Gastrocnemius medialis (tissue), 4 donors: ENCODE measurements at regions not wholly inside any gene's neighbourhood (a gene's known extent, or its start where the extent isn't known, plus 50 kb on each side); places are given as distances from the start of the nearest gene placed in this dataset.

ENCODE experiments used
- ATAC-seq, 2 donors: fragments of 150-250 bp; one replicate each; pipeline ENCODE4 v1.9.1; 2016
- DNase-seq, 2 donors: peaks; one replicate each; pipeline ENCODE4 v3.0.0-alpha.2; 2019
- H3K27ac ChIP-seq, 4 donors: fragments of 200-600 bp; sonication (generic); 1 replicate in 1 of 4; 2 replicates in 3 of 4; pipeline ENCODE4 v1.5.1; 2016 to 2018; ENCODE audit warnings: mild to moderate bottlenecking in 2 of 4, moderate library complexity in 1 of 4
- H3K27me3 ChIP-seq, 3 donors: fragments of 200-600 bp; sonication (generic) in 2 of 3; 1 replicate in 1 of 3; 2 replicates in 2 of 3; pipeline versions ENCODE4 v1.5.1 to v1.6.0; 2016 to 2019; ENCODE audit warnings: mild to moderate bottlenecking in 1 of 3, moderate library complexity in 1 of 3
- H3K36me3 ChIP-seq, 2 donors: fragments of 200-600 bp; sonication (generic) in 1 of 2; one replicate each; pipeline ENCODE4 v1.5.1; 2017 to 2018
- H3K4me1 ChIP-seq, 2 donors: fragments of 200-600 bp; sonication (generic) in 1 of 2; one replicate each; pipeline ENCODE4 v1.5.1; 2016 to 2017; ENCODE audit warnings: mild to moderate bottlenecking in 2 of 2
- H3K4me3 ChIP-seq, 4 donors: fragments of 200-600 bp; sonication (generic) in 3 of 4; 1 replicate in 1 of 4; 2 replicates in 3 of 4; pipeline ENCODE4 v1.5.1; 2016 to 2019; ENCODE audit warnings: mild to moderate bottlenecking in 2 of 4
- H3K9me3 ChIP-seq, 3 donors: fragments of 200-600 bp; sonication (generic) in 2 of 3; 1 replicate in 1 of 3; 2 replicates in 2 of 3; pipeline ENCODE4 v1.5.1; 2016 to 2019
- CTCF ChIP-seq, 5 experiments: fragments of 450-650 bp in 3 of 5; fragments of 200-600 bp in 2 of 5; sonication (generic) in 2 of 5; IDR thresholded peaks in 4 of 5; conservative IDR thresholded peaks in 1 of 5; 1 replicate in 4 of 5; 2 replicates in 1 of 5; pipeline ENCODE4 v1.5.1; 2016 to 2019; ENCODE audit warnings: antibody characterized with exemption in 5 of 5, mild to moderate bottlenecking in 3 of 5, moderate library complexity in 3 of 5
- POLR2A ChIP-seq, 2 donors: fragments of 450-650 bp; IDR thresholded peaks; one replicate each; pipeline ENCODE4 v1.6.1; 2017; ENCODE audit warnings: antibody characterized with exemption in 2 of 2, mild to moderate bottlenecking in 2 of 2, moderate library complexity in 2 of 2
- in situ Hi-C, 4 donors: fragments of 200-750 bp; cut with MboI; loops; one replicate each; pipeline versions ENCODE4 v1.15.0 to v1.8.0; 2017; ENCODE audit warnings: low sequenced_read_pairs in 4 of 4
- intact Hi-C: fragments of 100-400 bp; cut with DNase I; formaldehyde crosslinking; loops from one replicate; pipeline ENCODE4 v1.15.1; 2023; ENCODE audit warnings: low total_unique reads

DNA sequence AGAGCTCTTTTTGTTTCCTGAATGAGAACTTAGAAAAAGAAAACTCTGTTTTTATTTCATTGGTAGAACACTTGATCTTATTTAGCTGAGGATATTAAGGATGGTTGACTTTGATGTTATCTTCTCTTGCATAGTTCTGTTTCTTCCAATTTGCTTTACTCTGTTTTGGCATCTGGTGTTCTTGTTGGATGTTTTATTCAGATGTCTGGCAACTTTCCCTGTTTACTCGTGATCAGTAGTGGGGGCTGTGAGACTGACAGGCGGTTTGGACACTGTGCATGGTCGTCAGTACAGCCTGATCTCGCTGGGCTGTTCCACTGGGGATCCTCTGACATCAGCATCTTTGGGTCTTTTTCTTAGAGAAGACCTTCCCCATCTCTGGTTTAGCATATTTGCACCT lies 100.1 kb downstream of the TSN start:
- no peak for TF ChIP-seq POLR2A (IDR thresholded peaks at IDR 0.05)
- ATAC-seq (no peak), DNase-seq (no peak)
- Histone ChIP-seq H3K4me1 (no peaks in the 10 kb centered on the region), H3K27me3 (no peaks in the 10 kb centered on the region), H3K4me3 (no peak overlapping the region), H3K36me3 (no peaks in the 10 kb centered on the region), H3K9me3 (no peaks in the 10 kb centered on the region), H3K27ac (no peak overlapping the region)
- in situ Hi-C loops (no loop called here), intact Hi-C loops (no loop called here)

DNA sequence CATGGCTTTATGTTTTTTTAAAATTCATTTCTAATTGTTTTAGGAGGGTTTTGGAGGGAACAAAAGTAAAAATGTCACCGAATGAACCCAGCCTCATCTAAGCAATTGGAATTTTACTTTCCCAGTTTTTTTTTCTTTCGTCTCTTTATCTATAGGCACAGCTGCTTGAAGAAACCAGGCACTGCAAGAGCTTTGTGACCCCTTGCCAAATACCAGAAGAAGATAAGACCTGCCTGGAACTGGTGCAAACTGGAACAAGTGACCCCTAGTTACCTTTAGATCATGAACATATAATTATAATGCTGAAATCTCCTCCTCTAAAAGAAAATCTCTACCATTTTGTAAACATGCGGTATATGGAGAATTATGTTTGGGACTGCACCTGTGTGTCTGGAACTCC lies 100.9 kb downstream of the TSN start:
- no peaks in the 10 kb centered on the region for H3K27me3 ChIP-seq
- H3K36me3 ChIP-seq: no peaks in the 10 kb centered on the region
- no peak overlapping the region for H3K4me3 ChIP-seq
- in situ Hi-C loops: no loop called here
- no peak for TF ChIP-seq CTCF (IDR thresholded peaks at IDR 0.05 in 4 of 5, conservative IDR thresholded peaks at IDR 0.05 in 1 of 5)
- TF ChIP-seq POLR2A (IDR thresholded peaks at IDR 0.05): no peak
- intact Hi-C loops: no loop called here
- H3K27ac ChIP-seq: no peak overlapping the region
- H3K4me1 ChIP-seq: no peaks in the 10 kb centered on the region
- no peak for DNase-seq
- no peak for ATAC-seq
- no peaks in the 10 kb centered on the region for H3K9me3 ChIP-seq

GRCh38 chr2:121858369-121858768 lies 102.9 kb downstream of the TSN start:
- Histone ChIP-seq H3K36me3 (no peaks in the 10 kb centered on the region), H3K9me3 (no peaks in the 10 kb centered on the region), H3K27ac (no peak overlapping the region), H3K27me3 (no peaks in the 10 kb centered on the region), H3K4me3 (no peak overlapping the region), H3K4me1 (no peaks in the 10 kb centered on the region)
- ATAC-seq (no peak), DNase-seq (no peak)
- intact Hi-C loops: no loop called here
- in situ Hi-C loops: no loop called here
- no peak for TF ChIP-seq POLR2A (IDR thresholded peaks at IDR 0.05)
- TF ChIP-seq CTCF (IDR thresholded peaks at IDR 0.05 in 4 of 5, conservative IDR thresholded peaks at IDR 0.05 in 1 of 5): no peak

GRCh38 chr2:121858847-121859246 lies 103.4 kb downstream of the TSN start:
- H3K36me3 ChIP-seq: no peaks in the 10 kb centered on the region
- ATAC-seq (no peak), DNase-seq (no peak)
- H3K4me3 ChIP-seq: no peak overlapping the region
- H3K27me3 ChIP-seq: no peaks in the 10 kb centered on the region
- in situ Hi-C loops (no loop called here), intact Hi-C loops (no loop called here)
- H3K9me3 ChIP-seq: no peaks in the 10 kb centered on the region
- TF ChIP-seq POLR2A (IDR thresholded peaks at IDR 0.05) (no peak), CTCF (IDR thresholded peaks at IDR 0.05 in 4 of 5, conservative IDR thresholded peaks at IDR 0.05 in 1 of 5) (no peak)
- H3K27ac ChIP-seq: no peak overlapping the region
- H3K4me1 ChIP-seq: no peaks in the 10 kb centered on the region

DNA sequence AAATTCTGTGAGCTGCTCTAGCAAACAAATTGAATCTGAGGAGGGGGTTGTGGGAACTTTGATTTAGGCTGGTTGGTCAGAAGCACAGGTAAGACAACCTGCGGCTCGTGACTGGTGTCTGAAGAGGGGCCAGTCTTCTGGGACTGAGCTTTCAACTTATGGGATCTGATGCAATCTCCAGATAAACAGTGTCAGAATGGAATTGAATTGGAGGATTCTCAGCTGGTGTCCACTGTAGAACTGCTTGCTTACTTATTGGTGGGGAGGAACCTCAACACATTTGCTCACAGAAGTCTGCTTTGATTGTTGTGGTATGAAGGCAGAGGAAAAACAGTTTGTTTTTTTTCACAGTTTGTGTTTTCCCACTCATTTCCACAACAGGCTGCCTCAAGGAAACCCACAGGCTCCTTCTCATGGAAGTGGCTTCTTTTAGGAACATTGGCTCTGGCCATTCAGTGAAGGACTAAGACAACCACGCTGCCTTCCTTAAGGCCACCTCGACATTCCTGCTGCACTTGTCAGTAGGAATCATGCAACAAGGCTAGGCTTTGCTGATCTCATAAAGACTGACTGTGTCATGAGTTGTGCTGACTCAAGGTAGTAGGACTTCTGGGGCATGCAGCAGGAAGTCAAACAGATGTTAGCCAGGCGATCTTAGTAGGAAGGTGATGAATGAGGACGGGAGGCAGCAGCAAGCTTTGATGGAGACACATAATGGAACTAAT lies 104.7 kb downstream of the TSN start:
- no peaks in the 10 kb centered on the region for H3K9me3 ChIP-seq
- no peak overlapping the region for H3K4me3 ChIP-seq
- H3K36me3 ChIP-seq: no peaks in the 10 kb centered on the region
- intact Hi-C loops: no loop called here
- no peak overlapping the region for H3K27ac ChIP-seq
- ATAC-seq: no peak
- TF ChIP-seq POLR2A (IDR thresholded peaks at IDR 0.05): no peak
- no peak for TF ChIP-seq CTCF (IDR thresholded peaks at IDR 0.05 in 4 of 5, conservative IDR thresholded peaks at IDR 0.05 in 1 of 5)
- DNase-seq: no peak
- in situ Hi-C loops: no loop called here
- H3K27me3 ChIP-seq: no peaks in the 10 kb centered on the region
- no peaks in the 10 kb centered on the region for H3K4me1 ChIP-seq
